BJ (cell line): ENCODE measurements at regions not wholly inside any gene's neighbourhood (a gene's known extent, or its start where the extent isn't known, plus 50 kb on each side); places are given as distances from the start of the nearest gene placed in this dataset.

Experiments used
- CTCF ChIA-PET: fragments of 350-600 bp; formaldehyde crosslinking; extraction: SDS; loops from one replicate; lab custom pipeline; 2021; ENCODE audit warnings: antibody characterized with exemption, inconsistent platforms; lab: Yijun Ruan, JAX
- POLR2A ChIA-PET: fragments of 300-600 bp; sonication (Branson Sonifier 250); formaldehyde crosslinking; extraction: SDS; loops from one replicate; lab custom pipeline; 2021; ENCODE audit warnings: antibody characterized with exemption; lab: Charles Lee
- DNase-seq: peaks from one replicate; pipeline ENCODE4 v3.0.0-alpha.2; 2011; ENCODE audit warnings: low read depth
- H3K27me3 ChIP-seq: 2 replicates; pipeline ENCODE4 v1.6.0; 2011; ENCODE audit warnings: low read length; ENCODE audit not compliant: control insufficient read depth, insufficient read depth
- H3K36me3 ChIP-seq: 2 replicates; pipeline ENCODE4 v1.5.1; 2011; ENCODE audit warnings: low read length; ENCODE audit not compliant: control insufficient read depth, insufficient read depth
- H3K4me3 ChIP-seq: 2 replicates; pipeline ENCODE4 v1.5.1; 2011; ENCODE audit warnings: low read depth, mild to moderate bottlenecking, control low read depth, low read length
- TF ChIP-seq, protein P1 (sequence below): IDR thresholded peaks from 2 replicates; pipeline ENCODE4 v1.5.1; 2011; ENCODE audit warnings: low read depth, mild to moderate bottlenecking, control low read depth, inconsistent platforms, low read length, moderate library complexity; ENCODE audit not compliant: insufficient read depth

DNA sequence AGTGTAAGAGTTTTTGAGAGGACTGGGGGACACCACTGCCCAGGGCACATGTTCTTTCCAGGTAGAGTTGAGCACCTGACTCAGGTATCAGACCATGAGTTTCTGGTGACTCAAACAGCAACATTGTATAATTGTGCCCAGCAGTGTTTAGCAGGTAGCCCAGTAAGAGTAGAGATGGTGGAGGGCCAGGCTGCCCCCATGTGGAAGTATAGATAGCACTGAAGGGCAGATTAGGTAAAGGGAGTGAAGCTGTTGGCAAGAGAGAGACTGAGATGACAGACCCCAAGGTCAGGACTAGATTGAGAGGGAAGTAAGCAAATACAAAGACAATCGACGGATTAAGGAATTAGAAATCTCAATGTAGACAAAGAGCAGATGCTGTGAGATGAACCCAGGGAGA lies 74.6 kb downstream of the TRIM42 start:
- TF ChIP-seq, protein P1, sequence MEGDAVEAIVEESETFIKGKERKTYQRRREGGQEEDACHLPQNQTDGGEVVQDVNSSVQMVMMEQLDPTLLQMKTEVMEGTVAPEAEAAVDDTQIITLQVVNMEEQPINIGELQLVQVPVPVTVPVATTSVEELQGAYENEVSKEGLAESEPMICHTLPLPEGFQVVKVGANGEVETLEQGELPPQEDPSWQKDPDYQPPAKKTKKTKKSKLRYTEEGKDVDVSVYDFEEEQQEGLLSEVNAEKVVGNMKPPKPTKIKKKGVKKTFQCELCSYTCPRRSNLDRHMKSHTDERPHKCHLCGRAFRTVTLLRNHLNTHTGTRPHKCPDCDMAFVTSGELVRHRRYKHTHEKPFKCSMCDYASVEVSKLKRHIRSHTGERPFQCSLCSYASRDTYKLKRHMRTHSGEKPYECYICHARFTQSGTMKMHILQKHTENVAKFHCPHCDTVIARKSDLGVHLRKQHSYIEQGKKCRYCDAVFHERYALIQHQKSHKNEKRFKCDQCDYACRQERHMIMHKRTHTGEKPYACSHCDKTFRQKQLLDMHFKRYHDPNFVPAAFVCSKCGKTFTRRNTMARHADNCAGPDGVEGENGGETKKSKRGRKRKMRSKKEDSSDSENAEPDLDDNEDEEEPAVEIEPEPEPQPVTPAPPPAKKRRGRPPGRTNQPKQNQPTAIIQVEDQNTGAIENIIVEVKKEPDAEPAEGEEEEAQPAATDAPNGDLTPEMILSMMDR: no peak
- POLR2A ChIA-PET: no interaction called here
- CTCF ChIA-PET: interaction anchor here (0.9 kb wide), 1 partner anchor 14 kb away, joined by 3 read pairs; no protein-coding TSS in a partner anchor

GRCh38 chr3:140753865-140754754 lies 76.2 kb downstream of the TRIM42 start:
- Histone ChIP-seq H3K27me3 (no peaks in the 10 kb centered on the region), H3K36me3 (no peaks in the 10 kb centered on the region), H3K4me3 (no peak overlapping the region)
- DNase-seq: no peak
- ChIA-PET POLR2A (no interaction called here), CTCF (interaction anchor here (0.7 to 1.3 kb wide), 3 partner anchors 8 to 65 kb away, joined by 3 to 4 read pairs (median 3); no protein-coding TSS in a partner anchor)
- TF ChIP-seq, protein P1: no peak

More for the DNA sequence above, 74.6 kb downstream of the TRIM42 start:
- no peak for DNase-seq
- Histone ChIP-seq H3K4me3 (no peak overlapping the region), H3K27me3 (no peaks in the 10 kb centered on the region), H3K36me3 (no peaks in the 10 kb centered on the region)

DNA sequence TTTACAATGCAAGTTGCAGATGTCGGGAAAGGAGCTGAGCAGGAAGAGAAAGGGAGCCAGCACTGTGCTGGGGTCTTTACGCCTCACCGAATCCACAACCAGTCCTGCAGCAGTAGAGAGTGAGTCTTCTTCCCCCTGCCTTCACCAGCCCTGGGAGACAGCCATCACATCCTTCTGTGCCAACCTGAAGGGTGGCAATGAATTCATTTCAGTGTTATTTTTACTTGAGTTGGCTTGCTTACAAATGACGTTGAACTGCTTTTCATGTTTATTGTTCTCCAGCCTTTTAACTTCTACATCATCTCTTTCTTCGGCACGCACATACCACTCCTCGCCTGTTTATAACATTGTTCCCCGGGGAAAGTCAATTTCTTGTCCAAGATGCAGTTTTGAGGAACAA lies 77.1 kb downstream of the TRIM42 start:
- Histone ChIP-seq H3K36me3 (no peaks in the 10 kb centered on the region), H3K27me3 (no peaks in the 10 kb centered on the region), H3K4me3 (no peak overlapping the region)
- no peak for DNase-seq
- TF ChIP-seq, protein P1: no peak
- CTCF ChIA-PET: interaction anchor here (1.2 to 1.3 kb wide), 2 partner anchors 9 to 10 kb away, joined by 3 to 4 read pairs; no protein-coding TSS in a partner anchor
- POLR2A ChIA-PET: no interaction called here

DNA sequence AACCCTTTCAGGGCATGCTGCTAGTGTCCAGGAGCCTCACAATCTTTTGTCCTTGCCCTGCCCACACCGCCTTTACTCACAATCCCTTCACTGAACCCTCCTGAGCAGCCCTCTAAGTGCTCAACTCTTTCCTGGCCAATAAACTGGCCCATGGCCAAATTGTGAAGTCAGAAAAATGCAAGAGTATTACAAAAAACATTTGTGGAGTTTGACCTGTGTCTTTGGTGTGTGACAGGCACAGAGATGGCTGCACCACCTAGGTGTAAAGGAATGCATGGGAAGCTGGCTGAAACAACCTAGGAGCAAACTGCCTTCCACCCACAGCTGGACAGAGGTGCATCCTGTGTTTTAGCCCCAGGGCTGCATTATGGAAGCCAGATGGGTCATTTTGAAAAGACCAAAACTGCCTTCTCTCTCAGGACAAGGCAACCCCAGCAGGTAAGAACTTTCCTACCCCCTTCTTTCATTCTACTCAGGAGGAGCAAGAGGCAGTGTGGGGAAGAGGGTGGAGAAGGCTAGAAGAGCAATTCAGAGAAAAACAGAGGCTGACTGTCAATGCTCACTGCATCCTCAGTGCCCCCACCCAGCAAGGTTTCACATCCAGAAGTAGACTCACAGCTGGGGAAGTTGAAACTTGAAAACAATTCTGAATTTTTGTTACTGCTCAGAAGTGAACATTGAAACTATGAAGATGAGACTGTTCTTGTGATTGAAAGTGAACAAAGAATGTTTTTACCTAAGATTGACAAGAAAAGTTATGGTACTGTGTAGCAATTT lies 78.6 kb downstream of the TRIM42 start:
- POLR2A ChIA-PET: no interaction called here
- CTCF ChIA-PET: no interaction called here
- Histone ChIP-seq H3K27me3 (no peaks in the 10 kb centered on the region), H3K4me3 (no peak overlapping the region), H3K36me3 (no peaks in the 10 kb centered on the region)
- TF ChIP-seq, protein P1: no peak
- DNase-seq: no peak

DNA sequence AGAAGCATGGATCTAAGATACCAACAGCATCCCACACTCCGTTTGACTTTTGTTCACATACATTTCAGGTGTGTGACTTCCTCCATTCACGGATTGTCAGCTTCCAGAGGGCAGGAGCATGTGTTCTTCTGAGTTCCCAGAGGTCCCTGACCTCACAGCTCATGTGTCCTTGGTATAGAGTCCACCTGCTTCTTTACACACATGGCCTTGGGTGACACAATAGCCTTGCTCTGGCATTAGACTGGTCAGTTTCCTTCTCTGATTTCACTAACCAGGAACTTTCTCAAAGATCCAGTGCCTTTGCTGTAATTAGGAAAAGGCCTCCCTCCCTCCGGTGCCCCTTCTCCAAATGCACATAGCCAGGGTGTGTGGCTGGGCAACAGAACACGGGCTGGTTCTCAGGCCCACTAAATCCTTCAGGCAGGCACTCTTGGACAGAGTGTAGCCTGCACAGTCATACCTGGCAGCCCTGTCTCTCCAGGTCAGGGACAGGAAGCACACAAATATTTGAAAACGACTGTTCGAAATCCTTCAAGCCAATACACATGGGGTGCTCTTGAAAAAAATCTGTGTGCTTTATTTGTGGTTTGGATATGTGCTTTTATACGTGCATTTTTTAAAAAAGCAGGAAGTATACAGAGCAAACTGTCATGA lies 81.1 kb downstream of the TRIM42 start:
- POLR2A ChIA-PET: no interaction called here
- H3K4me3 ChIP-seq: no peak overlapping the region

More for the DNA sequence above, 81.1 kb downstream of the TRIM42 start:
- TF ChIP-seq, protein P1: no peak
- CTCF ChIA-PET: no interaction called here
- H3K27me3 ChIP-seq: no peaks in the 10 kb centered on the region
- H3K36me3 ChIP-seq: no peaks in the 10 kb centered on the region
- DNase-seq: no peak
